GM19240 (cell line): ENCODE measurements at regions not wholly inside any gene's neighbourhood (a gene's known extent, or its start where the extent isn't known, plus 50 kb on each side); places are given as distances from the start of the nearest gene placed in this dataset.
"Not testable (repeated sequence)": the region's sequence is repeated elsewhere in the genome, so short reads cannot be mapped to it uniquely, and the experiment has no call there.

ENCODE experiments used
- DNase-seq: peaks from one replicate; pipeline ENCODE4 v3.0.0; 2011; ENCODE audit warnings: low spot score; ENCODE audit not compliant: insufficient read length

DNA sequence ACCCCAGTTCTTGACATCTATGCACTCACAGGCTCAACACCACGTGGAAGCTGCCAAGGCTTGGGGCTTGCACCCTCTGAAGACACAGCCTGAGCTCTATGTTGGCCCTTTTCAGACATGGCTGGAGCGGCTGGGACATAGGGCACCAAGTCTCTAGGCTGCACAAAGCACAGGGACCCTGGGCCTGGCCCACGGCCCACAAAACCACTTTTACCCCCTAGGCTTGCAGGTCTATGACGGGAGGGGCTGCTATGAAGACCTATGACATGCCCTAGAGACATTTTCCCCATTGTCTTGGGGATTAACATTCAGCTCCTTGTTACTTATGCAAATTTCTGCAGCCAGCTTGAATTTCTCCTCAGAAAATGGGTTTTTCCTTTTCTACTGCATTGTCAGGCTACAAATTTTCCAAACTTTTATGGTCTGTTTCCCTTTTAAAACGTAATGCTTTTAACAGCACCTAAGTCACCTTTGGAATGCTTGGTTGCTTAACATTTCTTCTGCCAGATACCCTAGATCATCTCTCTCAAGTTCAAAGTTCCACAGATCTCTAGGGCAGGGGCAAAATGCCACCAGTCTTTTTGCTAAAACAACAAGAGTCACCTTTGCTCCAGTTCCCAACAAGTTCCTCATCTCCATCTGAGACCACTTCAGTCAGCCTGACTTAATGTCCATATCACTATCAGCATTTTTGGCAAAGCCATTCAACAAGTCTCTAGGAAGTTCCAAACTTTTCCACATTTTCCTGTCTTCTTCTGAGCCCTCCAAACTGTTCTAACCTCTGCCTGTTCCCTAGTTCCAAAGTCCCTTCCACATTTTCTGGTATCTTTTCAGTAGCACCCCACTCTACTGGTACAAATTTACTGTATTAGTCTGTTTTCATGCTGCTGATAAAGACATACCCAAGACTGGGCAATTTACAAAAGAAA is 232.1 kb upstream of the IL12A start:
- DNase-seq: not testable (repeated sequence)

DNA sequence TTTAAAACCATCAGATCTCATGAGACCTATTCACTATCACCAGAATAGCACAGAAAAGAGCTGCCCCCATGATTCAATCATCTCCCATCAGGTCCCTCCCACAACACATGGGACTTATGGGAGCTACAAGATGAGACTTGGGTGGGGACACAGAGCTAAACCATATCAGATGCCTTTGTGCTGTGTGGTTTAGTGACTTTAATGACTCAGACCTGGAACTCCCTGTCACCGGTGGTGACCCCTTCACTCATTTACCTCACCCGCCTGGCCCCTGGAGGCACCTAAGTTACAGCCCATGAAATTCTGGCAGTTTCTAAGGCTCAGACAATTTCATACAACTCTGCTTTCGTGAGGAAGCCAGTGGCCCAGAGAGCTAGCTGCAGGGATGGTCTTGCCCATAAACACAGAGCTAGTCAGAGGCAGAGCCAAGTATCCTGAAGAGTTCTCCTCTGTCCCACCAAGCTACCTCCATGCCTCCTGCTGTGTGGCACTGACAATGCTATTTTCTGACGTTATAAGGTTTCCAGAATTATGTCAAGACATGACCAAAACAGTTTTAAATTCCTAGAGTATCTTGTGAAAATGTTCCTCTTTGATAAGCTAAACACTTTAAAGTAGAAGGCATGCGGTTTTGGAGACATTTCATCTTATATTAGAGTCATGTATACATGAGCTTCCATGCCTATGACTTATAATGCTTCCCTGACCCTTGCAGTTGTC is 231.1 kb upstream of the IL12A start:
- no peak for DNase-seq

DNA sequence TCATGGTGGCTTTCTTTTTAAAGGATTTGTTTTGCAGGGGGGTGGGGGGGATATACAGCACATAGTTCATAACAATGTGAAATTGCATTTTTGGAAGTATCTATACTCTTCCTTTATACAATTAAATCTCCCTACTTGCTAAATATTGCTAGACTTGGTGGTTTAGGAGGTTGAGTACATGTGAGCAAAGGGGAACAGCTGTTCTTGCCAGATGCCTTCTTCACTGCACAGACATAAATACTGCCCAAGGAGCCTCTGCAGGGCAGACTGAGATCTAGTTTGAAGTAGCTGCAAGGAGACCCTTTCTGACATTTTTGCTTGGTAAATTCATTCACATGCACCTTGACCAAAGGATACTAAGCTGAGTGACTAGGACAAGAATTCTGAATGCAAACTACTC is 228.6 kb upstream of the IL12A start:
- DNase-seq: no peak

DNA sequence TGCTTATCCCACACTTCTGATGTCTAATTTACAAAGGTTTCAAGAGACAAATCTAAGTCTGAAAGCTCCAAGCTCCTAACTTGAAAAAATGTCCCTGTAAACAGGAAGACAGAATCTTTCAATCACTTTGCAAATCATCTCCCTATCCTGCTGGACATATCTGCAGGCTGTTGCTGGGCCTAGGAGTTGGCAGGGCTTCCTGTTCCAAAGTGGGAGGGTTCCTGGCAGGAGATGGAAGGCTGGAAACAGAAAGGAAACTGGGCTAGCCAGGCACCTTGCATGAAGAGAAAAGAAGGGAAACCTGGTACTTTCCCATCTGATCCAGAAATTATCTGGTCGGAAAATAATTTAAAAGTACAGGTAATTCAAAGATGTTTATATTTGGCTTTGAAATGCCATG is 227.3 kb upstream of the IL12A start:
- DNase-seq: no peak

GRCh38 chr3:159761848-159762635 is 226.6 kb upstream of the IL12A start:
- no peak for DNase-seq

- no peak for DNase-seq
These were observed 225.5 kb upstream of the IL12A start for GRCh38 chr3:159763011-159763601.

DNA sequence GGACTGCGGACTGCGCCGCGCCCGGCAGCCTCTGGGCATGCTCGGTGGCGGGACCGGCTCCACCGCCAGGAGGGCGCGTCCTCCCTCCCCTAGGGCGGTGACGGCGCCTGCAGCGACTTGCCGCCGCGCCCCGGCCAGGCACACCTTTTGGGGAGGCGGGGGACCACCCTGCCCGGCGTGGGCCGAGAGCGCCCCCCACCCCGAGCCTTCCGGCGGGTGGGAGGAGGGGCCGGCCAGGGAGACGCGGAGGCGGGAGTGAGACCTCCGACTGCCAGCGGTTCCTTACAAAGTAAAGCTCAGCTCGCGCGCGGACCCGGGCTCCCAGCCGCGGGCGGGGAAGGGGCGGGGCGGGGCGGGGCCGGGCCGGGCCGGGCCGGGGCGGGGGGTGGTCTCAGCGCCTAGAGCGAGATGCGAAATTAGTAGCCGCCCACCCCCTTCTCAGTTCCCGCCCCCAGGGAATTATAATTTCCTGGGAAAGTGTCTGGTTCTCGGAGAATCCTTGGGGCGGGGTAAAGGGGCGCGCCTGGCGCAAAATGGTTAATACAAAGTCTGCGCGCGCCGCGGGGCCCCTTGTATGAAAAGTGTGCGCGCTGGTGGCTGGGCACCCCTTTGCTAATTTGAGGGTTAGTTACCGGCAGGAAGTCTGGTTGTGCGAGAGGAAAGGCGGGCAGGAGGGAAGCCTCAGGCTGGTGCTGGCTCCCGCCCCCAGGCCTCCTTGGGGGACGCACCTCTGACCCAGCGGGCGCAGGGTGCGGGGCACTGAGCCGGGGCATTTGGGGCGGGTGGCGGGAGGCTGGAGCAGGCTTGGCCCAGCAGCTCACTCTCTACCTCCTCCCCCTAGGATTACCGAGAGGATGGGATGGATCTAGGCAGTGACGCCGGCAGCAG is 224.8 kb upstream of the IL12A start:
- DNase-seq: peak; percentile 35

DNA sequence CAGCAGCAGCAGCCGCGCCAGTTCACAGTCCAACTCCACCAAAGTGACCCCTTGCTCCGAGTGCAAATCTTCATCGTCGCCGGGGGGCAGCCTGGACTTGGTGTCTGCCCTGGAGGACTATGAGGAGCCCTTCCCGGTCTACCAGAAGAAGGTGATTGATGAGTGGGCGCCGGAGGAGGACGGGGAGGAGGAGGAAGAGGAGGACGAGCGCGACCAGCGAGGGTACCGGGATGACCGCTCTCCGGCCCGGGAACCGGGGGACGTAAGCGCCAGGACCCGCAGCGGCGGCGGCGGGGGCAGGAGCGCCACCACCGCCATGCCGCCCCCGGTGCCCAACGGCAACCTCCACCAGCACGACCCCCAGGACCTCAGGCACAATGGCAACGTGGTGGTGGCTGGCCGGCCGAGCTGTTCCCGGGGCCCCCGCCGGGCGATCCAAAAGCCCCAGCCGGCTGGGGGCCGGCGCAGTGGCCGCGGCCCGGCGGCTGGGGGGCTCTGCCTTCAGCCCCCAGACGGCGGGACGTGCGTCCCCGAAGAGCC is 224.1 kb upstream of the IL12A start:
- no peak for DNase-seq

GRCh38 chr3:159765030-159765859 is 223.4 kb upstream of the IL12A start:
- DNase-seq: no peak

GRCh38 chr3:159765860-159766294 is 222.8 kb upstream of the IL12A start:
- no peak for DNase-seq

- DNase-seq: no peak
These were observed 222.0 kb upstream of the IL12A start for GRCh38 chr3:159766563-159767185.

DNA sequence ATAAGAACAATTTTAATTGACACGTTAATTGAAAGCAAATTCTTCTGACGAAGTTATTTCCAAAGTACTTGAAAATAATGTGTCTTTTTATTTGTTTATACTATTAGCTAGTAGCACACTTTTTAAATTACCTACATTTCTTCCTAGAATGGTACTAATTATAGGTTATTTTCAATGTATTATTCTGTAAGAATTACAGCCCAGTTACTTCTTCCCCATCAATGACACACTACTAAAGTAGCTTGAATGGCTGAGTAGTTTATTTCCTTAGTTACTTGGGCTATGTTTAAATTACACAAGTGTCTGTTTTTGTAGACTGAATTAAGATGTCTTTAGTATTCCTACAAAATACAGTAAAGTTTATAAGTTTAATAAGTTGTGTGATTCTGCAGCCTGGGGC is 217.6 kb upstream of the IL12A start:
- DNase-seq: no peak

DNA sequence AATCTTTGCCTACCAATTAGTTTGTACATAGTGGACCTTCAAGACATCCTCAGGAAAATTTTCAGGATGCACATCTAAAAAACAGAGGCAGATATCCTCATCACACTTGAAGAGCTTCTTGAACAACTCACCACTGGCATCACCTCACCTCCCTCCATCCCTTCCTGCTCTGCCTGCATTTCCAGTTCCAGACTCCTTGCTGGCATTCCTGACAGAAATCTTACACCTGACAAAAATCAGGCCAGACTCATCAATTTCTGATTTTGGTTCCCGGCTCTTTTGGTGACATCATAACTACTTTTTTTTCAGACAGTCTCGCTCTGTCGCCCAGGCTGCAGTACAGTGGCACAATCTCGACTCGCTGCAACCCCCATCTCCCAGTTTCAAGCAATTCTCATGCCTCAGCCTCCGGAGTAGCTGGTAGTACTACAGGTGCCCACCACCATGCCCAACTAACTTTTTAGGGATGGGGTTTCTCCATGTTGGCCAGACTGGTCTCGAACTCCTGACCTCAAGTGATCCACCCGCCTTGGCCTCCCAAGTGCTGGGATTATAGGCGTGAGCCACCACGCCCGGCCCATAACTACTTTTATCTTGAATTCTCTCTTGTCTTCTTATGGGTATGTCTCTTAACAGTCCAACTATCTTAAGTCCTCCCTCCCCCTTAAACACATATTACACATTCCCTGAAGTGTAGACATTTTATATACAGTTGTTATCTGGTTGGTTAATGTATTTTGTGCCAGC is 216.6 kb upstream of the IL12A start:
- no peak for DNase-seq

- DNase-seq: no peak
These were observed 214.9 kb upstream of the IL12A start for GRCh38 chr3:159773706-159774105.

GRCh38 chr3:159775372-159775961 is 213.2 kb upstream of the IL12A start:
- DNase-seq: no peak

- DNase-seq: no peak
These were observed 211.9 kb upstream of the IL12A start for GRCh38 chr3:159776779-159777178.

GRCh38 chr3:159779883-159780282 is 208.8 kb upstream of the IL12A start:
- DNase-seq: no peak

- DNase-seq: no peak
These were observed 206.8 kb upstream of the IL12A start for GRCh38 chr3:159781867-159782266.
